ENCODE measurements at regions not wholly inside any gene's neighbourhood (a gene's known extent, or its start where the extent isn't known, plus 50 kb on each side); places are given as distances from the start of the nearest gene placed in this dataset.
"Not testable (repeated sequence)": the region's sequence is repeated elsewhere in the genome, so short reads cannot be mapped to it uniquely, and the experiment has no call there.

- DNase-seq (ENCODE audit: low read depth, low spot score), result no peak
These were observed 157.8 kb downstream of the C1D start for GRCh38 chr2:67904966-67905365.

GRCh38 chr2:67906547-67906946 lies 156.3 kb downstream of the C1D start:
- DNase-seq (ENCODE audit: low read depth, low spot score), result not testable (repeated sequence)

- peak; percentile 23 for DNase-seq (ENCODE audit: low read depth, low spot score)
These were observed 145.3 kb downstream of the C1D start for GRCh38 chr2:67917332-67918054.

GRCh38 chr2:67918471-67918870 lies 144.3 kb downstream of the C1D start:
- DNase-seq (ENCODE audit: low read depth, low spot score), result no peak

- no peak for DNase-seq (ENCODE audit: low read depth, low spot score)
These were observed 143.3 kb downstream of the C1D start for GRCh38 chr2:67919490-67919889.

GRCh38 chr2:67922080-67922785 lies 140.6 kb downstream of the C1D start:
- DNase-seq (ENCODE audit: low read depth, low spot score), result no peak

GRCh38 chr2:67923696-67924095 lies 139.1 kb downstream of the C1D start:
- no peak for DNase-seq (ENCODE audit: low read depth, low spot score)

GRCh38 chr2:67927501-67927900 lies 135.3 kb downstream of the C1D start:
- DNase-seq (ENCODE audit: low read depth, low spot score), result no peak

GRCh38 chr2:67930156-67930555 lies 132.6 kb downstream of the C1D start:
- no peak for DNase-seq (ENCODE audit: low read depth, low spot score)

- no peak for DNase-seq (ENCODE audit: low read depth, low spot score)
These were observed 125.8 kb downstream of the C1D start for GRCh38 chr2:67936969-67937368.

- DNase-seq (ENCODE audit: low read depth, low spot score), result no peak
These were observed 124.8 kb downstream of the C1D start for GRCh38 chr2:67938053-67938452.

- DNase-seq (ENCODE audit: low read depth, low spot score), result no peak
These were observed 117.7 kb downstream of the C1D start for GRCh38 chr2:67945056-67945455.

GRCh38 chr2:67945940-67946339 lies 116.9 kb downstream of the C1D start:
- peak; percentile 7 for DNase-seq (ENCODE audit: low read depth, low spot score)

- DNase-seq (ENCODE audit: low read depth, low spot score), result no peak
These were observed 114.7 kb downstream of the C1D start for GRCh38 chr2:67948057-67948456.

GRCh38 chr2:67948506-67948905 lies 114.3 kb downstream of the C1D start:
- DNase-seq (ENCODE audit: low read depth, low spot score), result no peak

- DNase-seq (ENCODE audit: low read depth, low spot score), result no peak
These were observed 112.8 kb downstream of the C1D start for GRCh38 chr2:67950018-67950417.

GRCh38 chr2:67950919-67951318 lies 111.9 kb downstream of the C1D start:
- DNase-seq (ENCODE audit: low read depth, low spot score), result no peak

GRCh38 chr2:67952066-67952465 lies 110.7 kb downstream of the C1D start:
- DNase-seq (ENCODE audit: low read depth, low spot score), result no peak

- DNase-seq (ENCODE audit: low read depth, low spot score), result no peak
These were observed 108.6 kb downstream of the C1D start for GRCh38 chr2:67954093-67954748.

GRCh38 chr2:67955748-67956603 lies 106.8 kb downstream of the C1D start:
- DNase-seq (ENCODE audit: low read depth, low spot score), result no peak

- no peak for DNase-seq (ENCODE audit: low read depth, low spot score)
These were observed 97.6 kb downstream of the C1D start for GRCh38 chr2:67965246-67965645.

- DNase-seq (ENCODE audit: low read depth, low spot score), result no peak
These were observed 92.7 kb downstream of the C1D start for GRCh38 chr2:67970071-67970470.
